ENCODE measurements at regions not wholly inside any gene's neighbourhood (a gene's known extent, or its start where the extent isn't known, plus 50 kb on each side); places are given as distances from the start of the nearest gene placed in this dataset.

DNA sequence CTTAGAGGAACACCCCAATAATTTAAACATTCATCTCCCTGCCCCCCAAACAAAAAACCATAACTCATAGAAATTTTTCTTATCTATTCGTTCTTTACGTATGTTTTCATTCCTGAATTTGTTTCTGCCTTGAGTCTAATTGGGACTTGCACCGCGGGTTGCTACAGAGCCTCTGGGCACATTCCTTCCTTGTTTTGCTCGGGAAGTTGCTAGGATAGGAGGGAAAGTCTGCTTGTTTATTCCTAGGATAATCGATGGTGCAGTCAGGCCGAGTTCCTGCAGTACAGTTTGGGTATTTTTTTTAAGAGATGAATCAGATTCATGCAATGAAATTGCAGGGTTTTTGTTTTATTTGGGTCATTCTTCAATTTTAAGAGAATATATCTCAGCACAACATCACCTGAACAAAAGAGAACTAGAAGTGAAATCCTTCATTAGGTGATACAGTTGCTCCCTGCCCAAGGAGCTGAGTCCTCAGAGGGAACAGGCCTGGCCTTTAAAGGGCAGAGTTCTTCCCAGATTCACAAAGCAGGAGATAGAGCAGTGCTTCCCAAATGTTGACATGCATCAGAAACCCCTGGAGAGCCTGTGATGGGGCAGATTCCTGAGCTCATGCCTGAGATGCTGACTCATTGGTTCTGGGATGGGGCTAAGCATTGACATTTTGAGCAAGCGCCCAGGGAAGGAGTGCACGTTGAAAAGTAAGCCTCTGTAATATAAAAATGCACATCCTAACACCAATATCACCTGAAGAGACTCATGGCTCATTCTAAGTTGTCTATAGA is 114.9 kb upstream of the FAM9B start:
- no peak for DNase-seq

DNA sequence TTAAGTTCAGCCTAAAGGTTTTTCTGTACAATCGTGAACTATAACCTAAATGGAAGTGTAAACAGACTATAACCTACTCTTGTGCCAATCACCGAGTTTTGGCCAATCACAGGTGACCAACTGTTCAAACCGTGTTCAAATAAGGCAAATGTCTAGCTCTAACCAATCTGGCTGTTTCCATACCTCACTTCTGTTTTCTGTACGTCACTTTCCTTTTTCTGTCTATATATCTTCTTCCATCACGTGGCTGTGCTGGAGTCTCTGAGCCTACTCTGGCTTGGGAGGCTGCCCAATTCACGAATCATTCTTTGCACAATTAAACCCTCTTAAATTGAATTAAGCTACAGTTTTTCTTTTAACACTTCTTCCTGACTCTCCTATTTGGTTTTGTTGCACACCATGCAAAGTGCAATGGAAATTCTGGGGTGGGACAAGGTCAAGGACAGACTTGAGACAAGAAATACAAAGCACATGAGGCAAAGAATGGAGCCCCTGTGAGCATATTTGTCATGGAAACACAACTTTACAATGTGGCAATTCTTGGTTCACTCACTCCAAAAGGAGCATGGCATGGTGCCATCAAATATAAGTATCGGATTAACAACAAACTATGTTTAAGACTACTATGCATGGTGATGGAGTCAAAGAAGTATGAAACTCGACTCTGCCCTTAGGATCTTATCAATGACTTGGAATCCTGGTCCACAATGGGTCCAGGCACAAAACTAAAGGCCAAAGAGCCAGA is 115.7 kb upstream of the FAM9B start:
- DNase-seq = no peak

- DNase-seq = no peak
Observed at GRCh38 chrX:9151772-9152307, 117.9 kb upstream of the FAM9B start.

- DNase-seq = no peak
Observed at GRCh38 chrX:9153300-9153699, 119.4 kb upstream of the FAM9B start.

DNA sequence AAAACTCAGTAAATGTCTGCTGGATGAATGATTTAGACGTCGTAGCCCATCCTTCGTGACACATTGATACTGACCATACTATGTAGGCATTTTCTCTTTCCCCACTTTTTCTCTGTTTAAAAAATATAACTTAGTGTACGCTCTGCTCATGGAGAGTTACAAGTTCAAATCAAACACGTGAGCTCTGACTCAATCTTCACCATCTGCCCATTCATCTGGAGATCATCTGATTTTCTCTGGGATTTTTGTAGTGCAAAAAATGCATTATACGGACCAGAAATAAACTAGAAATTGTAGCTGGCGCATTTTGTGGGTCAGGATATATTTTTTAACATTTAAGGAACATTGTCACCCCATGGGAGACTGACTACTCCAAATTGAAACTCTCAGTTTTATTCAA is 124.7 kb upstream of the FAM9B start:
- DNase-seq = no peak

- DNase-seq = no peak
Observed at GRCh38 chrX:9160698-9161329, 126.9 kb upstream of the FAM9B start.

DNA sequence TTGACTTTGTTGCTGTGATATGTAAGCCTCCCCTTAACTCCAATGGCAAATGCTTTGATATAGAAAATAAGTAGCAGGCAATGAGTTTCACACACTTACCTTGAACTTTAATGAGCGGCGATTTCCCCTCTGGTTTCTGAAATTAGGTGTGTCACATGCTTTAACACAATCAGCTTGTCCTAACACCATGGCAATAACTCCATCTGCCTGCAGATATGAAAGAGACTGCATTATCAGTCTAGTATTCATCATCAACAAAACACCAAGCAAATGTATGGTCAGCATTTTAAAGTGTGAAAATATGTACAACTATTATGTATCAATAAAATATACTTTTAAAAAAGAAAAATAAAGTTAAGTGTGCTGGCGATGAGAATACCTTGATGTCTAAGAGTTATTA is 128.8 kb upstream of the FAM9B start:
- no peak for DNase-seq

- DNase-seq = peak; percentile 29
Observed at GRCh38 chrX:9163214-9163709, 129.3 kb upstream of the FAM9B start.

GRCh38 chrX:9164086-9164485 is 130.2 kb upstream of the FAM9B start:
- no peak for DNase-seq

DNA sequence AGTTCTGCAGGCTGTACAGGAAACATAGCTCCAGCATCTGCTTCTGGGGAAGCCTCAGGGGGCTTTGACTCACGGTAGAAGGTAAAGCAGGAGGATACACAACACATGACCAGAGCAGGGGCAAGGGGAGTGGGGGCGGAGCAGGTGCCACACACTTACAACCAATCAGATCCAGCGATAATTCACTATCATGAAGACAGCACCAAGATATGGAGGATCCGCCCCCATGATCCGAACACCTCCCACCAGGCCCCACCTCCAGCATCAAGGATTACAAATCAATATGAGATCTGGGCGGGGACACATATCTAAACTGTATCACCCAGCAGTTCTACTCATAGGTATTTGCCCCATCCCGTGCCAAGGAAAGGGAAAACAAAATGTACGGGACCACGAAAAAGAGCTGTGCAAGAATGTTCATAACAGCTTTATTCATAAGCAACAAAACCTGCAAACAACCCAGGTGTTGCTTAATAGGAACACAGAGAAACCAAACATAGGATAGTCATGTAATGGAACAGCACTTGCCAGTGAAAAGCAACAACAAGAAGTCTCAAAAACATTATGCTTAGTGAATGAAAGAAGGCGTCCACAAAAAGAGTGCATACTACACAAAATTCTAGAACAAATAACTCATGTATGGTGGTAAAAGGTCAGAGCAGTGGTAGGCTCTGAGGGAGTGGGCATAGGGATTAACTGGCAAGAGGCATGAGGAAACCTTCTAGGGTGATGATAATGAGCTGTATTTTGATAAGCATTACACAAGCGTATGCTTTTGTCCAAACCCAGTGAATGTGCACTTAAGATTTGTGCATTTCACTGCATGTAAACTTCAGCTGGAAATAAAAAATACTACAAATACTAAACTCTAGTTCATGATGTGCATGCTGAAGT is 130.9 kb upstream of the FAM9B start:
- no peak for DNase-seq

- no peak for DNase-seq
Observed at GRCh38 chrX:9166584-9166944, 132.6 kb upstream of the FAM9B start.

DNA sequence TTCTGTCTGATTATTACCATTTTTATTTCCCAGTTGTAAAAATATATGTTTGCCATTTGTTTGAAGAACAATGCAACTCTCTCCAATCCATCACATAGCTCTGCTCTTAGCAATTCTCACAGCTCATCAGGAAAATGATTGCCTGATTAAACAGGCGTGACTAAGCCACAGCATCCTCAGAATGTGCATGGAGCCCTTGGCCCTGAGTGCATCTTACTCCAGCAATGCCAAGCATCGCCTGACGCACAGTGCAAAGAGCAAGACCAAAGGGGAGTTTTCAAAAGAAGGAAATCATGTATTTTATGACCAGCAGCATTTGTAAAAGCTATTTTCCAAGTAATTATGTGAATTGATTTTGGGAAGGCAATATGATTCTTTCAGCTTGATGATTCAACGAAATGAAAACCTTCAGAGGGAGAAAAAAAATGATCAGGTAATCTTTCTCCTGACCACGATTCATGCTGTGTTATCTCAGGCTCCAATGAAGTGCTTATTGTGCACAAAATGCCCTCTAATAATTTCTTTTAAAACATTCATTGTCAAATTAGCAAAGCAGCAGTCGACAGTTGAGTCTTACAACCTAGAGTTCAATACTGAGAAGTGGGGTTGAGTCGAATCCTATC is 138.0 kb upstream of the FAM9B start:
- peak; percentile 38 for DNase-seq

- DNase-seq = no peak
Observed at GRCh38 chrX:9172464-9172850, 138.5 kb upstream of the FAM9B start.

DNA sequence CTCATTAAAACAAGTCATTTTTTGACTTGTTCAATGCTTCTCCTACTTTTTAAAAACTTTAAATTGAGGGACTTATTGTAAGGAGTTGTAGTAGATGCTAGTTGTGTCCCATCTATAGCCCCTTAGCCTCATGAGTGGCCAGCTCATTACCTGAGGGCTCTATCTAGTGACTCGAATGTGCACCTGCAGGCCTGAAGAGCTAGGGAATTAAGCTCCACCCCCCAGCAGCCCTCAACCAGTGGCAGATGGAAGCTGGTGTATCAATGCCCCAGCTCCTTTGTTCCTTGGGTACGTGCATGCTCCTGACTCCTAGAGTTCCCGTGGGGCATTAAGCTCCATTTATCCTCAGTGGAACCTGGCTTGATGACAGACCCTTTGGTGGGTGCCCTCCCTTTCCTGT is 146.7 kb upstream of the FAM9B start:
- DNase-seq = no peak

DNA sequence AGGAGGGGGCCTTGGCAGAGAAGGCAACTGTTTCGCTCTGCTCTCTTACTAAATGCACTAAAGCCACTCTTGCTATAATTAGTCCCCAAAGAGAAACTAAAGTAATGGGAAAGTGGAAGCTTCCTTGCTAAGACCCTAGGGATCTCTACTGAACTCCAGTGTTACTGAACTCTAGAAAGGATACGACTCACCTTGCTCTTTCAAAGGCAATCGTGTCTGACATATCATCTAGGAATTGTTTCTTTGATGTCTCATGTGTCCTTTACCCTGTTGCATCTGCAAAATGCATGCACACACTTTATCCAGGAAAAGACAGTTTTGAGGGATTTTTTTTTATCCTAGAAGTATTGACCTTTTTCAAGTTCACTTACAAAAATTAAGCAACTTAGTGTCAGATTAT is 148.1 kb upstream of the FAM9B start:
- no peak for DNase-seq

DNA sequence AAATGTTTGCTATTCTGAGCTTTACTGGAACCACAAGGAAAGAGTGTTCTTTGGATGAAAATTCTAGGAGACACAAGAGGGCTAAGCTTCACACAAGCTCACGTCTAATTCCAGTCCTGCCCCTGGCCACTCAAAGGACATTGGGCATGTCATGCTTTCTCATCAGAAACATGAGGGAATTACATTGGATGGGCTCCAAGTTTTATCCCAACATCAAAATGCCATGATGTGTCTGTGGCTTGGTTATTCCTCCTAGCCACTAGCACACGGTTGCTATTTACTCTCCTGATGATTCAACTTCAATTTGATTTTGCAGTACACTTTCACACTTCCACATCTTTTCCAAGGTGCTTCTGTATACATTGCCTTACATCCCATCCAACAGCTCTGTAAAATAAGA is 149.6 kb upstream of the FAM9B start:
- no peak for DNase-seq

DNA sequence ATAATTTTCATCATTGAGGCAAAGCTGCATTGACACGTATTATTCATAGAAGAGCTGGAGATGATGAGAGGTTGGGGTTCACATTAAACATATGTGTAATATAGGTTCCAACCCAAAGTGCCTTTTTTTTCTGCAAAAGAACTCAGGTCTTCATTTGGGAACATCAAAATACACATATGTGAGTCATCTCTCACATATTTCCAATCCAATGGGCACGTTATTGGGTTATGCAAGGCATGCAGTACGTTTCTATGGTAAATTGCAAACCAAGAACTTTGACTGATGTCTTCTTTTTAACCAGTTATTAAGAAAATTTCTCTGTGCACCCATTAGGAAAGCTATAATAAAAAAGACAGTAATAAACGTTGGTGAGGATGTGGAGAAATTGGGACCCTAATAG is 150.3 kb upstream of the FAM9B start:
- no peak for DNase-seq

GRCh38 chrX:9188117-9188516 is 154.2 kb upstream of the FAM9B start:
- no peak for DNase-seq

DNA sequence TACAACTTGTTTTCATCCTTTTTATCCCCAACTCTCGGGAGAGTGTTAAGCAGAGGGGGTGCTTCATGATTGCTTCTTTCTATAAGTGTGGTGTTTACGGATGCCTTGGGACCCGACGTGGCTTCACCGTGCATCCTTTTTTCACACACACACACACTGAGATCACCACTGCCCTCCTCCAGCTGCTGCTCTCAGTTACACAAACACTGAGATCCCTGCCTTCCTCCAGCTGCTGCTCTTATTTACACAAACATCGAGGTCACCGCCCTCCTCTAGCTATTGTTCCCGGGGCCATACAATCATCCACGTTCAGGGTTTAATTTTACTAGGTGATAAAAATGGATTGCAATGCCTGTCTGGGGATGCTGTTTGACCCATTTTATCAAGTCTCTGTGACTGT is 155.4 kb upstream of the FAM9B start:
- DNase-seq = peak; percentile 38

DNA sequence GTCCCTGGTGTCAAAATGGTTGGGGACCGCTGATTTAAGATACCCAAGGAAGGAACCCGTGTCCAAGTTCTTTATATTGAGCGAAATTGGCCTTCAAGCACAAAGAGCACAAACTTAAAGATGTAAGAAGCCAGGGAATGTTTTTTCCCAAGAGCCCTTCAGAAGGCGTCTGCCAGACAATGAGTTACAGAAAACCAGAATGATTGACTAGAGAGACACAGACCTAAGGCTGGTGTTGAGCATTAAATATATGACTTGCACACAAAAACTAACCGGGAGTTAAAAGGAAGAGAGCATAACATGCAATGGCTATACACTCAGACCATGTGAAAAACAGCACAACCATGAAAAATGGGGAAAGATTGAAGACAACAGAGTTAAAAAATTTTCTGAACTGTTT is 157.5 kb upstream of the FAM9B start:
- no peak for DNase-seq

GRCh38 chrX:9195199-9195880 is 161.4 kb upstream of the FAM9B start:
- DNase-seq = peak; percentile 4

Measured in NCI-H2227 treated with DMSO at 0.1 percent for 48 hours (cell line).